ENCODE measurements at regions not wholly inside any gene's neighbourhood (a gene's known extent, or its start where the extent isn't known, plus 50 kb on each side); places are given as distances from the start of the nearest gene placed in this dataset.
"Not testable (repeated sequence)": the region's sequence is repeated elsewhere in the genome, so short reads cannot be mapped to it uniquely, and the experiment has no call there.

DNA sequence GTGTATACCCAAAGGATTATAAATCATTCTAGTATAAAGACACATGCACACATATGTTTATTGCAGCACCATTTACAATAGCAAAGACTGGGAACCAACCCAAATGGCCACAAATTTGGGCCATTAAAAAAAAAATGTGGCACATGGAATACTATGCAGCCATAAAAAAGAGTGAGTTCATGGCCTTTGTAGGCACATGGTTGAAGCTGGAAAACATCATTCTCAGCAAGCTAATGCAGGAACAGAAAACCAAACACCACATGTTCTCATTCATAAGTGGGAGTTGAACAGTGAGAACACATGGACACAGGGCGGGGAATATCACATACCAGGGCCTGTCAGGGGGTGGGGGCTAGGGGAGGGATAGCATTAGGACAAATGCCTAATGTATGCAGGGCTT lies 322.3 kb upstream of the SLC16A7 start:
- H3K27me3 ChIP-seq (ENCODE audit: control insufficient read depth in 1 of 2, insufficient read depth in 2 of 2, low read length in 1 of 2); H3K27ac ChIP-seq (ENCODE audit: low read depth in 1 of 2, low read length in 2 of 2); intact Hi-C loops (cut with DNase I); H3K4me3 ChIP-seq (ENCODE audit: low read length in 2 of 2); H3K36me3 ChIP-seq (ENCODE audit: control insufficient read depth in 1 of 2, insufficient read depth in 2 of 2, low read length in 1 of 2); H3K9me3 ChIP-seq (ENCODE audit: control insufficient read depth, low read length); DNase-seq; ATAC-seq (ENCODE audit: low FRiP score); H3K4me1 ChIP-seq (ENCODE audit: control insufficient read depth in 1 of 2, insufficient read depth in 2 of 2, low read length in 2 of 2): not testable (repeated sequence)
- WGBS, 2 donors, result 85 to 90% methylated on average over 1 of the region's 1 CpG

DNA sequence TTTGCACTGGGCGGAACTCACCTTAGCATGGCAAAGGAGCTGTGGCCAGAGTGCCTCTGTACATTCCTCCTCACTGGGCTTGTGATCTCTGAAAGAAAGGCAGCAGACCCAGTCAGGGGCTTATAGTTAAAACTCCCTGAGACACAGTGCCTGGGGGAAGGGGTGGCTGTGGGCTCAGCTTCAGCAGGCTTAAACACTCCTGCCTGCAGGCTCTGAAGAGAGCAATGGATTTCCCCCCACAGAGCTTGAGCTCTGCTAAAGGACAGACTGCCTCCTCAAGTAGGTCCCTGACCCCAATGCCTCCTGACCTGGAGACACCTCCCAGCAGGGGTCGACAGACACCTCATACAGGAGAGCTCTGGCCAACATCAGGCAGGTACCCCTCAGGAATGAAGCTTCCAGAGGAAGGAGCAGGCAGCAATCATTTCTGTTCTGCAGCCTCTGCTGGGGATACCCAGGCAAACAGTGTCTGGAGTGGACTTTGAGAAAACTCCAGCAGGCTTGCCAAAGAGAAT lies 327.5 kb upstream of the SLC16A7 start:
- no peak overlapping the region for H3K4me3 ChIP-seq (ENCODE audit: low read length in 2 of 2)
- no peak for ATAC-seq (ENCODE audit: low FRiP score)
- no peaks in the 10 kb centered on the region for H3K9me3 ChIP-seq (ENCODE audit: control insufficient read depth, low read length)
- no peaks in the 10 kb centered on the region for H3K27me3 ChIP-seq (ENCODE audit: control insufficient read depth in 1 of 2, insufficient read depth in 2 of 2, low read length in 1 of 2)
- WGBS, 2 donors, result 67 to 79% methylated on average over 2 of the region's 2 CpGs
- intact Hi-C loops (cut with DNase I), result no loop called here
- no peaks in the 10 kb centered on the region for H3K4me1 ChIP-seq (ENCODE audit: control insufficient read depth in 1 of 2, insufficient read depth in 2 of 2, low read length in 2 of 2)
- H3K27ac ChIP-seq (ENCODE audit: low read depth in 1 of 2, low read length in 2 of 2), result no peak overlapping the region
- no peaks in the 10 kb centered on the region for H3K36me3 ChIP-seq (ENCODE audit: control insufficient read depth in 1 of 2, insufficient read depth in 2 of 2, low read length in 1 of 2)
- DNase-seq, result no peak

DNA sequence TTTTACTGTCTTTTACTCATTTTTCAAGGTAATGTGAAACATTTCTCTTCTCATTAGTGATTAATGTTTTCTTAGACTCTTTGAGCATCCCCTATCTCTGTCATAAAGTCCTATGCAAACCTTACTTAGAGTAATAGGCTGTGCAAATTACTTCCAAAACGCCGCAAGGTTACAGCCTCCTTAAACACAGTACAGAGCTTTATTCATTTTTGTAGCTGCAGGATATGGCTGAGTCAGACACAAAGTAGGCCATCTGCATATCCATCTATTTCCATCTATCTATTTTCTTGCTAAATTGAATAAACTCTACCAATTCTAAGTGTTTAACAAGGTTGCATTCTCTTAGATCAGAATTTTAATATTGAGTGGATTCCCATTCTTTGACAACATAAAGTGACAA lies 335.6 kb upstream of the SLC16A7 start:
- H3K27ac ChIP-seq (ENCODE audit: low read depth in 1 of 2, low read length in 2 of 2), result no peak overlapping the region
- H3K36me3 ChIP-seq (ENCODE audit: control insufficient read depth in 1 of 2, insufficient read depth in 2 of 2, low read length in 1 of 2), result no peaks in the 10 kb centered on the region
- H3K4me3 ChIP-seq (ENCODE audit: low read length in 2 of 2), result no peak overlapping the region
- intact Hi-C loops (cut with DNase I), result no loop called here
- H3K4me1 ChIP-seq (ENCODE audit: control insufficient read depth in 1 of 2, insufficient read depth in 2 of 2, low read length in 2 of 2), result no peaks in the 10 kb centered on the region
- ATAC-seq (ENCODE audit: low FRiP score) (no peak), DNase-seq (no peak)
- 74 to 87% methylated on average over 2 of the region's 2 CpGs for WGBS, 2 donors
- no peaks in the 10 kb centered on the region for H3K27me3 ChIP-seq (ENCODE audit: control insufficient read depth in 1 of 2, insufficient read depth in 2 of 2, low read length in 1 of 2)
- no peaks in the 10 kb centered on the region for H3K9me3 ChIP-seq (ENCODE audit: control insufficient read depth, low read length)

DNA sequence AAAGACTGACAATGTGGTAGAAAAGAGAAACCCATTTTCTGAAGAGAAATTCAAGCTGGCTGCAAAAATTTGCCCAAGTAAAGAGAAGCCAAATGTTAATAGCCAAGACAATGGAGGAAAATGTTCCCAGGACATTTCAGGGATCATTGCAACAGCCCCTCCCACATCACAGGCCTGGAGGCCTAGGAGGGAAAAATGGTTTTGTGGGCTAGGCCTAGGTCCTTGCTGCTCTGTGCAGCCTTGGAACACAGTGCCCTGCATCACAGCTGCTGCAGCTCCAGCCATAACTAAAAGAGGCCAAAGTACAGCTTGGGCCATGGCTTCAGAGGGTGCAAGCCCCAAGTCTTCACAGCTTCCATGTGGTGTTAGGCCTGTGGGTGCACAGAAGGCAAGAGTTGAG lies 332.4 kb upstream of the LRIG3 start:
- Histone ChIP-seq H3K4me1 (ENCODE audit: control insufficient read depth in 1 of 2, insufficient read depth in 2 of 2, low read length in 2 of 2) (no peaks in the 10 kb centered on the region), H3K9me3 (ENCODE audit: control insufficient read depth, low read length) (peaks cover 4% of the 10 kb centered on the region), H3K4me3 (ENCODE audit: low read length in 2 of 2) (no peak overlapping the region), H3K27ac (ENCODE audit: low read depth in 1 of 2, low read length in 2 of 2) (no peak overlapping the region), H3K27me3 (ENCODE audit: control insufficient read depth in 1 of 2, insufficient read depth in 2 of 2, low read length in 1 of 2) (no peaks in the 10 kb centered on the region), H3K36me3 (ENCODE audit: control insufficient read depth in 1 of 2, insufficient read depth in 2 of 2, low read length in 1 of 2) (no peaks in the 10 kb centered on the region)
- DNase-seq (no peak), ATAC-seq (ENCODE audit: low FRiP score) (no peak)
- intact Hi-C loops (cut with DNase I), result no loop called here

DNA sequence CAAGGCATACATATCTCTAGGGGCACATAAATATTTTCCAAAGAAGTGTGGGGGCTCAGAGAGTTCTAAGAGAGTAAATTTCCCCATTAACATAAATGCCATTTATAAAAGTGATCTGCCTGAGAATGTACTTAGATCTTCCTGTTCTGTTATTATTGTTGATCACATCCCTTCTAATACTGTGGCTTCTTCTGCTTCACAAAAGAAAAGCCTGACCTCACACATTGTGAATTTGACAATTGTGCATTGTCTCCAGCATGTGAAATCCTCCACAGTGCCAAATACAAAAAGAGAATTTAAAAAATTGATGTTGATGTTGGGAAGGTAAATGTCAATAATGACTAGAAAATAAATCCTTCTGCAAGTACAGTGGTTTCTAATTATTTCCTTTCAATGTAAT lies 330.5 kb upstream of the LRIG3 start:
- no peaks in the 10 kb centered on the region for H3K27me3 ChIP-seq (ENCODE audit: control insufficient read depth in 1 of 2, insufficient read depth in 2 of 2, low read length in 1 of 2)
- ATAC-seq (ENCODE audit: low FRiP score), result no peak
- peaks cover 4% of the 10 kb centered on the region for H3K9me3 ChIP-seq (ENCODE audit: control insufficient read depth, low read length)
- no peaks in the 10 kb centered on the region for H3K4me1 ChIP-seq (ENCODE audit: control insufficient read depth in 1 of 2, insufficient read depth in 2 of 2, low read length in 2 of 2)
- no peak for DNase-seq
- H3K4me3 ChIP-seq (ENCODE audit: low read length in 2 of 2), result no peak overlapping the region
- H3K36me3 ChIP-seq (ENCODE audit: control insufficient read depth in 1 of 2, insufficient read depth in 2 of 2, low read length in 1 of 2), result no peaks in the 10 kb centered on the region
- no peak overlapping the region for H3K27ac ChIP-seq (ENCODE audit: low read depth in 1 of 2, low read length in 2 of 2)
- intact Hi-C loops (cut with DNase I), result no loop called here

DNA sequence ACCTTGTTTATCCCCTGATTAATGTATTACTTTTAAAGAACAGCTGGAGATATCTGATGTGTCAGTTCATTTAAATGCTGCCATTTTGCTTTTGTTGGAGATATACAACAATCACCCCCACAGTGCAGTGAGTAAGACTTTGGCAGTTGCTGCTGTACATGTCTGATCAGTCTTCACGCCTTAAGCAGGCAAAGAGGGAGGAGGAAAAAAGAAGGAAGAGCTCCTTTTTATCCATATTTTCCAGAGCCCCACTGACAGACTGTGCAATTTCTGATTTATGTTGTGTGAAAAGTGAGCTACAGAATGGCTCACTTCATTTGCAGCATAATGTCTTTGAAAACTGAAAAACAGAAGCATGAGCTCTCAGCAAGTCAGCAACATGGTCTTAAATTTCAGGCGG lies 319.7 kb upstream of the LRIG3 start:
- 66 to 83% methylated on average over 2 of the region's 2 CpGs for WGBS, 2 donors
- intact Hi-C loops (cut with DNase I), result no loop called here
- Histone ChIP-seq H3K4me1 (ENCODE audit: control insufficient read depth in 1 of 2, insufficient read depth in 2 of 2, low read length in 2 of 2) (no peaks in the 10 kb centered on the region), H3K4me3 (ENCODE audit: low read length in 2 of 2) (no peak overlapping the region), H3K9me3 (ENCODE audit: control insufficient read depth, low read length) (no peaks in the 10 kb centered on the region), H3K36me3 (ENCODE audit: control insufficient read depth in 1 of 2, insufficient read depth in 2 of 2, low read length in 1 of 2) (no peaks in the 10 kb centered on the region), H3K27me3 (ENCODE audit: control insufficient read depth in 1 of 2, insufficient read depth in 2 of 2, low read length in 1 of 2) (no peaks in the 10 kb centered on the region), H3K27ac (ENCODE audit: low read depth in 1 of 2, low read length in 2 of 2) (no peak overlapping the region)
- DNase-seq (no peak), ATAC-seq (ENCODE audit: low FRiP score) (no peak)

DNA sequence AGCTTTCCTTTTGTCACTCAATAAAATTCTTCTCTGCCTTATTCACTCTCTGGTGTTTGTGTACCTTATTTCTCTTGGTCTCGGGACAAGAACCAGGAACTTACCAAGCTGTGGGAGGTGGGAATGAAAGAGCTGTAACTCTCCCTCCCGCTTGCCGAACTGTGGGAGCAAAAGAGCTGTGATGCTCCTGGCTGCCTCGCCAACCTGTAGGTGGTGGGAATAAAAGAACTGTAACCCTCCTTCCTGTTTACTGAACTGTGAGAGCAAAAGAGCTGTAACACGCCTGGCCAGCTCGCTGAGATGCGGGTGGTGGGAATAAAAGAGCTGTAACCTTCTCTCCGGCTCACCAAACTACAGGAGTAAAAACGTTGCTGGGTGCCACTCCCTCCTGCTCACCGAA lies 314.1 kb upstream of the LRIG3 start:
- ATAC-seq (ENCODE audit: low FRiP score), result no peak
- WGBS, 2 donors, result 85 to 87% methylated on average over 10 of the region's 10 CpGs
- H3K27ac ChIP-seq (ENCODE audit: low read depth in 1 of 2, low read length in 2 of 2), result no peak overlapping the region
- H3K9me3 ChIP-seq (ENCODE audit: control insufficient read depth, low read length), result no peaks in the 10 kb centered on the region
- H3K4me3 ChIP-seq (ENCODE audit: low read length in 2 of 2), result no peak overlapping the region
- no peaks in the 10 kb centered on the region for H3K27me3 ChIP-seq (ENCODE audit: control insufficient read depth in 1 of 2, insufficient read depth in 2 of 2, low read length in 1 of 2)
- DNase-seq, result no peak
- intact Hi-C loops (cut with DNase I), result no loop called here
- H3K4me1 ChIP-seq (ENCODE audit: control insufficient read depth in 1 of 2, insufficient read depth in 2 of 2, low read length in 2 of 2), result no peaks in the 10 kb centered on the region
- no peaks in the 10 kb centered on the region for H3K36me3 ChIP-seq (ENCODE audit: control insufficient read depth in 1 of 2, insufficient read depth in 2 of 2, low read length in 1 of 2)

DNA sequence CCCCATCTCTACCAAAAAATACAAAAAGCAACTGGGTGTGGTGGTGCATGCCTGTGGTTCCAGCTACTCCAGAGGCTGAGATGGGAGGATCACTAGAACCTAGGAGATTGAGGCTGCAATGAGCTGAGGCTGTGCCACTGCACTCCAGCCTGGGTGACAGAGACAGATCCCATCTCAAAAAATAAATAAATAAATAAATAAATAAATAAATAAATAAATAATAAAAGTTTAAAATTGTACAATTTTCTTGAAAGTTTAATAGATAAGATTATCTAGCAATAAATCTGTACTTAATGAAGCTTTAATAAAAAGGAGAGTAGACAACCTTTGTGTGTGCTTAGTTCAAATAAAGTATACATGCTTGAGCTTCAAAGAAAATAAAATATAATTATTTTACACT lies 310.0 kb upstream of the LRIG3 start:
- Histone ChIP-seq H3K27ac (ENCODE audit: low read depth in 1 of 2, low read length in 2 of 2) (no peak overlapping the region), H3K4me3 (ENCODE audit: low read length in 2 of 2) (no peak overlapping the region), H3K9me3 (ENCODE audit: control insufficient read depth, low read length) (no peaks in the 10 kb centered on the region), H3K4me1 (ENCODE audit: control insufficient read depth in 1 of 2, insufficient read depth in 2 of 2, low read length in 2 of 2) (no peaks in the 10 kb centered on the region), H3K36me3 (ENCODE audit: control insufficient read depth in 1 of 2, insufficient read depth in 2 of 2, low read length in 1 of 2) (no peaks in the 10 kb centered on the region), H3K27me3 (ENCODE audit: control insufficient read depth in 1 of 2, insufficient read depth in 2 of 2, low read length in 1 of 2) (no peaks in the 10 kb centered on the region)
- intact Hi-C loops (cut with DNase I), result no loop called here
- ATAC-seq (ENCODE audit: low FRiP score) (no peak), DNase-seq (no peak)

DNA sequence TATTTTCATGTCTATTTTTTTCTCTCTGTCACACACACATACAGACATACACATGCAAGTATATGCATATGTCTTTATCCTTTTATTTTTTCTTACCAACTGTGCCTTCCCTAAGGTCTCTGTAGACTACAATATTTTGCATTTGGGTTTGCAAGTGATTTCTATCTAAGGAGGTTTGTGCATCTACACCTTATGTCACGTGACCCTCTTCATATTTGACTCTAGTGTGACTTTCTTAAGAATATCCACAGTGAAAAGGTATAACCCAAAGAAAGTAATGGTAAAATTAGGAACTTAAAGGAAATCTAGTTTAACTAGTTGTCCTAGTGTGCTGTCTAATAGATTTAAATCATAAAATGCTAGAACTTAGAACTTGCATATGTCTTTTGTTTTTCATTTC lies 298.8 kb upstream of the LRIG3 start:
- ATAC-seq (ENCODE audit: low FRiP score) (no peak), DNase-seq (no peak)
- Histone ChIP-seq H3K27ac (ENCODE audit: low read depth in 1 of 2, low read length in 2 of 2) (no peak overlapping the region), H3K4me3 (ENCODE audit: low read length in 2 of 2) (no peak overlapping the region), H3K9me3 (ENCODE audit: control insufficient read depth, low read length) (no peaks in the 10 kb centered on the region), H3K4me1 (ENCODE audit: control insufficient read depth in 1 of 2, insufficient read depth in 2 of 2, low read length in 2 of 2) (no peaks in the 10 kb centered on the region), H3K36me3 (ENCODE audit: control insufficient read depth in 1 of 2, insufficient read depth in 2 of 2, low read length in 1 of 2) (no peaks in the 10 kb centered on the region), H3K27me3 (ENCODE audit: control insufficient read depth in 1 of 2, insufficient read depth in 2 of 2, low read length in 1 of 2) (no peaks in the 10 kb centered on the region)
- intact Hi-C loops (cut with DNase I), result no loop called here
- WGBS, 2 donors, result 81 to 86% methylated on average over 1 of the region's 1 CpG

Data from aorta (tissue), 5 donors.